Natural killer cell treated with Interleukin-12 subunit alpha and Interleukin-12 subunit beta and Interleukin-15 and Interleukin-18, amount 100 ng/mL, for 72 hours (primary cell): ENCODE measurements at regions not wholly inside any gene's neighbourhood (a gene's known extent, or its start where the extent isn't known, plus 50 kb on each side); places are given as distances from the start of the nearest gene placed in this dataset.

Experiments
- ATAC-seq, 2 donors: fragments of 150-1000 bp; cut with Tn5 transposase in 1 of 2; sonication (Bioruptor Pico), chemical (Tn5 transposase) in 1 of 2; 2 replicates each; pipeline ENCODE4 v1.10.0; 2021
- DNase-seq: peaks from one replicate; pipeline ENCODE4 v3.0.0; 2022; ENCODE audit warnings: low spot score
- H3K27ac Mint-ChIP-seq, 2 donors: 1 replicate in 1 of 2; 2 replicates in 1 of 2; pipeline ENCODE4 v1.8.0; 2022; ENCODE audit warnings: mixed read lengths in 2 of 2, mild to moderate bottlenecking in 1 of 2, moderate library complexity in 1 of 2
- H3K27me3 Mint-ChIP-seq, 2 donors: 1 replicate in 1 of 2; 2 replicates in 1 of 2; pipeline ENCODE4 v1.8.0; 2022; ENCODE audit warnings: mixed read lengths in 2 of 2
- H3K36me3 Mint-ChIP-seq: one replicate; pipeline ENCODE4 v1.8.0; 2022; ENCODE audit warnings: mixed read lengths
- H3K4me1 Mint-ChIP-seq, 2 donors: 1 replicate in 1 of 2; 2 replicates in 1 of 2; pipeline ENCODE4 v1.8.0; 2022; ENCODE audit warnings: low read depth in 2 of 2, mixed read lengths in 2 of 2, mild to moderate bottlenecking in 1 of 2
- H3K4me3 Mint-ChIP-seq: one replicate; pipeline ENCODE4 v1.8.0; 2022; ENCODE audit warnings: mixed read lengths
- H3K9me3 Mint-ChIP-seq: 2 replicates; pipeline ENCODE4 v1.8.0; 2022; ENCODE audit warnings: mixed read lengths

GRCh38 chr12:114920771-114921554 is 237.0 kb upstream of the TBX3 start:
- H3K4me3 Mint-ChIP-seq: no peak overlapping the region
- H3K9me3 Mint-ChIP-seq: peaks cover 3% of the 10 kb centered on the region
- H3K27ac Mint-ChIP-seq: no peak overlapping the region
- ATAC-seq: no peak
- H3K36me3 Mint-ChIP-seq: no peaks in the 10 kb centered on the region
- DNase-seq: no peak
- H3K4me1 Mint-ChIP-seq: no peaks in the 10 kb centered on the region
- H3K27me3 Mint-ChIP-seq: no peaks in the 10 kb centered on the region

- no peak for ATAC-seq
These were observed 235.5 kb upstream of the TBX3 start for GRCh38 chr12:114919479-114919878.

GRCh38 chr12:114918535-114919233 is 234.7 kb upstream of the TBX3 start:
- no peak overlapping the region for H3K4me3 Mint-ChIP-seq
- no peaks in the 10 kb centered on the region for H3K36me3 Mint-ChIP-seq
- H3K9me3 Mint-ChIP-seq: peaks cover 3% of the 10 kb centered on the region
- H3K4me1 Mint-ChIP-seq: no peaks in the 10 kb centered on the region
- no peak for DNase-seq
- ATAC-seq: no peak
- no peak overlapping the region for H3K27ac Mint-ChIP-seq
- H3K27me3 Mint-ChIP-seq: no peaks in the 10 kb centered on the region

More at GRCh38 chr12:114919479-114919878, 235.5 kb upstream of the TBX3 start:
- H3K4me3 Mint-ChIP-seq: no peak overlapping the region
- DNase-seq: no peak
- peaks cover 3% of the 10 kb centered on the region for H3K9me3 Mint-ChIP-seq
- H3K27me3 Mint-ChIP-seq: no peaks in the 10 kb centered on the region
- H3K27ac Mint-ChIP-seq: no peak overlapping the region
- no peaks in the 10 kb centered on the region for H3K4me1 Mint-ChIP-seq
- no peaks in the 10 kb centered on the region for H3K36me3 Mint-ChIP-seq

GRCh38 chr12:114917953-114918352 is 234.0 kb upstream of the TBX3 start:
- no peak for ATAC-seq
- Mint-ChIP-seq H3K4me3 (no peak overlapping the region), H3K36me3 (no peaks in the 10 kb centered on the region), H3K9me3 (peaks cover 3% of the 10 kb centered on the region), H3K4me1 (no peaks in the 10 kb centered on the region), H3K27ac (no peak overlapping the region), H3K27me3 (no peaks in the 10 kb centered on the region)
- no peak for DNase-seq

GRCh38 chr12:114917307-114917706 is 233.3 kb upstream of the TBX3 start:
- no peak overlapping the region for H3K27ac Mint-ChIP-seq
- H3K36me3 Mint-ChIP-seq: no peaks in the 10 kb centered on the region
- H3K9me3 Mint-ChIP-seq: peaks cover 3% of the 10 kb centered on the region
- ATAC-seq: no peak
- no peak overlapping the region for H3K4me3 Mint-ChIP-seq
- no peaks in the 10 kb centered on the region for H3K4me1 Mint-ChIP-seq
- no peaks in the 10 kb centered on the region for H3K27me3 Mint-ChIP-seq
- no peak for DNase-seq

- ATAC-seq: no peak
These were observed 232.6 kb upstream of the TBX3 start for GRCh38 chr12:114916541-114916940.

GRCh38 chr12:114916124-114916523 is 232.1 kb upstream of the TBX3 start:
- ATAC-seq (no peak), DNase-seq (no peak)

More at GRCh38 chr12:114916541-114916940, 232.6 kb upstream of the TBX3 start:
- no peaks in the 10 kb centered on the region for H3K4me1 Mint-ChIP-seq
- H3K4me3 Mint-ChIP-seq: no peak overlapping the region
- H3K36me3 Mint-ChIP-seq: no peaks in the 10 kb centered on the region
- no peaks in the 10 kb centered on the region for H3K27me3 Mint-ChIP-seq
- H3K9me3 Mint-ChIP-seq: no peaks in the 10 kb centered on the region
- H3K27ac Mint-ChIP-seq: no peak overlapping the region
- DNase-seq: no peak

GRCh38 chr12:114913871-114914801 is 230.2 kb upstream of the TBX3 start:
- no peaks in the 10 kb centered on the region for H3K9me3 Mint-ChIP-seq
- no peak overlapping the region for H3K4me3 Mint-ChIP-seq
- H3K36me3 Mint-ChIP-seq: no peaks in the 10 kb centered on the region
- no peak overlapping the region for H3K27ac Mint-ChIP-seq
- H3K4me1 Mint-ChIP-seq: no peaks in the 10 kb centered on the region
- H3K27me3 Mint-ChIP-seq: no peaks in the 10 kb centered on the region
- DNase-seq: no peak
- ATAC-seq: no peak

More at GRCh38 chr12:114916124-114916523, 232.1 kb upstream of the TBX3 start:
- Mint-ChIP-seq H3K4me1 (no peaks in the 10 kb centered on the region), H3K27ac (no peak overlapping the region), H3K36me3 (no peaks in the 10 kb centered on the region), H3K9me3 (no peaks in the 10 kb centered on the region), H3K4me3 (no peak overlapping the region), H3K27me3 (no peaks in the 10 kb centered on the region)

GRCh38 chr12:114912811-114913210 is 228.8 kb upstream of the TBX3 start:
- Mint-ChIP-seq H3K4me1 (no peaks in the 10 kb centered on the region), H3K36me3 (no peaks in the 10 kb centered on the region), H3K27ac (no peak overlapping the region), H3K27me3 (no peaks in the 10 kb centered on the region), H3K4me3 (no peak overlapping the region), H3K9me3 (no peaks in the 10 kb centered on the region)
- DNase-seq: no peak
- no peak for ATAC-seq

- Mint-ChIP-seq H3K4me1 (no peaks in the 10 kb centered on the region), H3K9me3 (no peaks in the 10 kb centered on the region), H3K27me3 (no peaks in the 10 kb centered on the region), H3K27ac (no peak overlapping the region), H3K4me3 (no peak overlapping the region), H3K36me3 (no peaks in the 10 kb centered on the region)
- ATAC-seq (no peak), DNase-seq (no peak)
These were observed 227.2 kb upstream of the TBX3 start for GRCh38 chr12:114911196-114911595.

GRCh38 chr12:114904254-114905003 is 220.5 kb upstream of the TBX3 start:
- Mint-ChIP-seq H3K27me3 (no peaks in the 10 kb centered on the region), H3K27ac (no peak overlapping the region), H3K36me3 (no peaks in the 10 kb centered on the region), H3K4me1 (no peaks in the 10 kb centered on the region), H3K4me3 (no peak overlapping the region), H3K9me3 (no peaks in the 10 kb centered on the region)
- ATAC-seq (no peak), DNase-seq (no peak)

- ATAC-seq (no peak), DNase-seq (no peak)
- no peak overlapping the region for H3K4me3 Mint-ChIP-seq
- no peak overlapping the region for H3K27ac Mint-ChIP-seq
- H3K36me3 Mint-ChIP-seq: no peaks in the 10 kb centered on the region
- H3K9me3 Mint-ChIP-seq: no peaks in the 10 kb centered on the region
- H3K4me1 Mint-ChIP-seq: no peaks in the 10 kb centered on the region
- no peaks in the 10 kb centered on the region for H3K27me3 Mint-ChIP-seq
These were observed 219.2 kb upstream of the TBX3 start for GRCh38 chr12:114903083-114903691.

GRCh38 chr12:114902665-114903064 is 218.7 kb upstream of the TBX3 start:
- no peaks in the 10 kb centered on the region for H3K36me3 Mint-ChIP-seq
- H3K27me3 Mint-ChIP-seq: no peaks in the 10 kb centered on the region
- DNase-seq (no peak), ATAC-seq (no peak)
- H3K9me3 Mint-ChIP-seq: no peaks in the 10 kb centered on the region
- no peaks in the 10 kb centered on the region for H3K4me1 Mint-ChIP-seq
- H3K4me3 Mint-ChIP-seq: no peak overlapping the region
- no peak overlapping the region for H3K27ac Mint-ChIP-seq
